Transverse colon (tissue), 4 donors: ENCODE measurements at regions not wholly inside any gene's neighbourhood (a gene's known extent, or its start where the extent isn't known, plus 50 kb on each side); places are given as distances from the start of the nearest gene placed in this dataset.

Experiments used
- EP300 ChIP-seq: sonication (generic); formaldehyde crosslinking; IDR thresholded peaks from one replicate; pipeline ENCODE4 v1.6.1; 2017; ENCODE audit warnings: antibody characterized with exemption, low read depth
- POLR2A ChIP-seq: fragments of 450-650 bp; IDR thresholded peaks from one replicate; pipeline ENCODE4 v1.6.1; 2016; ENCODE audit warnings: antibody characterized with exemption, mild to moderate bottlenecking, moderate library complexity
- POLR2AphosphoS5 ChIP-seq, 3 donors: sonication (generic); formaldehyde crosslinking; IDR thresholded peaks; one replicate each; pipeline ENCODE4 v1.6.1; 2016; ENCODE audit warnings: antibody characterized with exemption in 3 of 3
- TF ChIP-seq, protein P1 (sequence below), 5 experiments: fragments of 200-600 bp in 3 of 5; fragments of 450-650 bp in 2 of 5; sonication (generic) in 3 of 5; IDR thresholded peaks; 1 replicate in 2 of 5; 2 replicates in 3 of 5; pipeline ENCODE4 v1.5.1; 2016 to 2017; ENCODE audit warnings: antibody characterized with exemption in 5 of 5, inconsistent platforms in 3 of 5, mild to moderate bottlenecking in 2 of 5, moderate library complexity in 1 of 5

DNA sequence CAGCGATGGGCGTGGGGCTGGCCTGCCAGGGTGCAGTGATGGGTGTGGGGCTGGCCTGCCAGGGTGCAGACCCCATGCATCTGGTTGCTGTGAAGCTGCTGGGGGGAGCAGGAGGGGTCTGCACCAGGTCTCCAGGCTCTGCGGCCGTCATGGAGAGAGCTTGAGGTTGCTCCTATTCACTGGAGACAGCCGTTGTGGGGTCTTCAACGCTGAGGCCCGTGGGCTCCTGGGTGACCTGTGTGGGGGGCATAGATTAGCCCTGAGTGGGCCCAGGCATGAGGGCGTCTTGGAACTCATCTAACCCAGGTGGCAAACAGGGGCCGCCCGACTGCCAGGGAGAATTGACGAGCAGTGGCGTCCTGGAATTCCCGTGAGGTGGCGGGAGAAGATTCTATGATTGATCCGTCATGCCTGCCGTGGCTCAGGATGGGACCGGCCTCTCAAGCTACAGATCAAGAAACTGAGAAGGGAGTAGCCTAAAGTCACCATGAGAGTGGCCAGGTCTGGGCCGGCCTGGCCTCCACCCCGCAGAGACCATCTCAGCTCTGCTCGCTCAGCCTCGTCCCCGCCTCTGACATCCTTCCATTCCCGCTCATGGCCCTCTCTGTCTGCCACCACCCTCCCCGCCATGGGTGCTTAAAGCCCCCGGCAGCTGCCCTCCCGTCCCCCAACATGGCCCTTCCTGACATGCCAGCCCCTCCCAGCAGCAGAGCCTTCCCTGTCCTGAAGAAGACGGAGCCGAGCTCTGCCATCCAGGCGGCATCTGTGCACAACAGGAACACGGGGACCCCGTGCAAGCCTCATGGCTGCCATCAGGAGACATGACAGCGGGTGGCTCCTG lies 50.7 kb upstream of the ACSF3 start:
- TF ChIP-seq, protein P1, sequence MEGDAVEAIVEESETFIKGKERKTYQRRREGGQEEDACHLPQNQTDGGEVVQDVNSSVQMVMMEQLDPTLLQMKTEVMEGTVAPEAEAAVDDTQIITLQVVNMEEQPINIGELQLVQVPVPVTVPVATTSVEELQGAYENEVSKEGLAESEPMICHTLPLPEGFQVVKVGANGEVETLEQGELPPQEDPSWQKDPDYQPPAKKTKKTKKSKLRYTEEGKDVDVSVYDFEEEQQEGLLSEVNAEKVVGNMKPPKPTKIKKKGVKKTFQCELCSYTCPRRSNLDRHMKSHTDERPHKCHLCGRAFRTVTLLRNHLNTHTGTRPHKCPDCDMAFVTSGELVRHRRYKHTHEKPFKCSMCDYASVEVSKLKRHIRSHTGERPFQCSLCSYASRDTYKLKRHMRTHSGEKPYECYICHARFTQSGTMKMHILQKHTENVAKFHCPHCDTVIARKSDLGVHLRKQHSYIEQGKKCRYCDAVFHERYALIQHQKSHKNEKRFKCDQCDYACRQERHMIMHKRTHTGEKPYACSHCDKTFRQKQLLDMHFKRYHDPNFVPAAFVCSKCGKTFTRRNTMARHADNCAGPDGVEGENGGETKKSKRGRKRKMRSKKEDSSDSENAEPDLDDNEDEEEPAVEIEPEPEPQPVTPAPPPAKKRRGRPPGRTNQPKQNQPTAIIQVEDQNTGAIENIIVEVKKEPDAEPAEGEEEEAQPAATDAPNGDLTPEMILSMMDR (IDR thresholded peaks at IDR 0.05): no peak
- TF ChIP-seq POLR2AphosphoS5 (IDR thresholded peaks at IDR 0.05): no peak
- no peak for TF ChIP-seq EP300
- no peak for TF ChIP-seq POLR2A
